HCT116 (cell line): ENCODE measurements at regions not wholly inside any gene's neighbourhood (a gene's known extent, or its start where the extent isn't known, plus 50 kb on each side); places are given as distances from the start of the nearest gene placed in this dataset.

Experiments used
- ATAC-seq: fragments of 200-7000 bp; cut with Tn5 transposase; 2 replicates; pipeline ENCODE4 v1.9.1; 2020; ENCODE audit warnings: mild to moderate bottlenecking, moderate library complexity
- BruUV-seq: library from RNA; stranded (reverse); fragments of 400-500 nt; replicated peaks from 2 replicates; lab custom pipeline; 2021; lab: Mats Ljungman, UMichigan
- CTCF ChIA-PET: fragments of 300-600 bp; sonication (Branson Sonifier 250); formaldehyde crosslinking; loops from one replicate; lab custom pipeline; 2021; ENCODE audit warnings: antibody characterized with exemption; lab: Charles Lee
- POLR2A ChIA-PET: fragments of 300-600, 350-600 bp; sonication (Branson Sonifier 250); formaldehyde crosslinking; loops from one replicate; lab custom pipeline; 2021; ENCODE audit warnings: antibody characterized with exemption; lab: Charles Lee
- RAD21 ChIA-PET, 2 experiments: fragments of 300-600 bp; sonication (Branson Sonifier 250); formaldehyde crosslinking; loops; one replicate each; lab custom pipeline; 2023; ENCODE audit warnings: low total read pairs in 2 of 2; ENCODE audit not compliant: uncharacterized antibody in 2 of 2, unreplicated experiment in 2 of 2, low non-redundant PET in 1 of 2; lab: Charles Lee
- DNase-seq: peaks from one replicate; pipeline ENCODE4 v3.0.0-alpha.2; 2010; ENCODE audit warnings: low read depth, low spot score
- H2AFZ ChIP-seq: fragments of 200-600 bp; shearing (Covaris generic), sonication (generic); 2 replicates; pipeline ENCODE4 v1.6.1; 2017; ENCODE audit warnings: low read depth, mixed run types, mixed read lengths, antibody characterized with exemption, low read length; ENCODE audit not compliant: poor library complexity, severe bottlenecking
- H3K27ac ChIP-seq: 2 replicates; pipeline ENCODE4 v1.5.1; 2012; ENCODE audit warnings: low read depth, low read length
- H3K27me3 ChIP-seq: fragments of 200-600 bp; sonication (generic); 2 replicates; pipeline ENCODE4 v1.6.1; 2016; ENCODE audit warnings: mixed run types, low read length, mixed read lengths; ENCODE audit not compliant: insufficient read depth
- H3K36me3 ChIP-seq, 2 experiments: fragments of 200-500 bp in 1 of 2; fragments of 200-600 bp in 1 of 2; sonication (Bioruptor generic) in 1 of 2; sonication (generic) in 1 of 2; 2 replicates each; pipeline versions ENCODE4 v1.5.1 to v1.6.1; 2014 to 2016; ENCODE audit warnings: low read length in 2 of 2, inconsistent platforms in 1 of 2, mixed read lengths in 1 of 2, mixed run types in 1 of 2; ENCODE audit not compliant: insufficient read depth in 2 of 2, control insufficient read depth in 1 of 2
- H3K4me1 ChIP-seq, 2 experiments: fragments of 200-600 bp in 1 of 2; sonication (generic) in 1 of 2; 2 replicates each; pipeline versions ENCODE4 v1.5.1 to v1.6.1; 2012 to 2017; ENCODE audit warnings: low read length in 2 of 2, inconsistent platforms in 1 of 2, mild to moderate bottlenecking in 1 of 2, mixed read lengths in 1 of 2, mixed run types in 1 of 2, moderate library complexity in 1 of 2; ENCODE audit not compliant: insufficient read depth in 2 of 2, control insufficient read depth in 1 of 2
- H3K4me2 ChIP-seq: fragments of 200-600 bp; sonication (generic); 2 replicates; pipeline ENCODE4 v1.6.1; 2017; ENCODE audit warnings: mixed run types, low read length, mixed read lengths
- H3K4me3 ChIP-seq, 2 experiments: fragments of 200-600 bp in 1 of 2; sonication (generic) in 1 of 2; replicated peaks in 1 of 2; 2 replicates each; pipeline ENCODE4 v1.5.1; 2011 to 2016; ENCODE audit warnings: low read length in 2 of 2, control low read depth in 1 of 2, low read depth in 1 of 2, mild to moderate bottlenecking in 1 of 2, mixed read lengths in 1 of 2, mixed run types in 1 of 2
- H3K79me2 ChIP-seq: fragments of 200-600 bp; sonication (generic); 2 replicates; pipeline ENCODE4 v1.6.1; 2017; ENCODE audit warnings: mild to moderate bottlenecking, mixed run types, low read length, moderate library complexity, mixed read lengths; ENCODE audit not compliant: insufficient read depth
- H3K9ac ChIP-seq: fragments of 200-600 bp; sonication (generic); 2 replicates; pipeline ENCODE4 v1.6.1; 2016; ENCODE audit warnings: low read length, mixed read lengths
- H3K9me2 ChIP-seq: fragments of 200-600 bp; sonication (generic), shearing (Covaris generic); 2 replicates; pipeline ENCODE4 v1.6.1; 2017; ENCODE audit warnings: mixed run types, mild to moderate bottlenecking, moderate library complexity; ENCODE audit not compliant: insufficient read depth
- H3K9me3 ChIP-seq, 2 experiments: fragments of 200-500 bp in 1 of 2; fragments of 200-600 bp in 1 of 2; sonication (Bioruptor generic) in 1 of 2; sonication (generic) in 1 of 2; 2 replicates each; pipeline ENCODE4 v1.6.1; 2014 to 2017; ENCODE audit warnings: low read length in 2 of 2, mixed read lengths in 2 of 2, inconsistent platforms in 1 of 2, low read depth in 1 of 2, mild to moderate bottlenecking in 1 of 2, mixed run types in 1 of 2, moderate library complexity in 1 of 2; ENCODE audit not compliant: control insufficient read depth in 1 of 2, insufficient read depth in 1 of 2
- H4K20me1 ChIP-seq: fragments of 200-600 bp; sonication (generic), shearing (Covaris generic); 2 replicates; pipeline ENCODE4 v1.6.1; 2017; ENCODE audit warnings: mixed run types, mild to moderate bottlenecking, moderate library complexity; ENCODE audit not compliant: insufficient read depth
- EGR1 ChIP-seq: IDR thresholded peaks from 2 replicates; pipeline ENCODE4 v1.6.1; 2012; ENCODE audit warnings: low read depth
- FOSL1 ChIP-seq: IDR thresholded peaks from 2 replicates; pipeline ENCODE4 v1.6.1; 2012; ENCODE audit warnings: low read depth
- JUND ChIP-seq: IDR thresholded peaks from 2 replicates; pipeline ENCODE4 v1.6.1; 2012
- POLR2A ChIP-seq: IDR thresholded peaks from 2 replicates; pipeline ENCODE4 v1.7.0; 2011; ENCODE audit warnings: borderline replicate concordance; ENCODE audit not compliant: insufficient read depth, insufficient read length; ENCODE audit errors: extremely low read depth
- RAD21 ChIP-seq: IDR thresholded peaks from 2 replicates; pipeline ENCODE4 v1.6.1; 2012; ENCODE audit warnings: low read depth, mild to moderate bottlenecking
- SP1 ChIP-seq: IDR thresholded peaks from 2 replicates; pipeline ENCODE4 v1.6.1; 2012; ENCODE audit warnings: low read depth
- SRF ChIP-seq: IDR thresholded peaks from 2 replicates; pipeline ENCODE4 v1.6.1; 2012; ENCODE audit warnings: low read depth
- YY1 ChIP-seq: IDR thresholded peaks from 2 replicates; pipeline ENCODE4 v1.6.1; 2011; ENCODE audit warnings: low read length, low read depth, moderate library complexity, mild to moderate bottlenecking; ENCODE audit not compliant: insufficient replicate concordance; ENCODE audit errors: extremely low read depth
- ZNF274 ChIP-seq: fragments of 200-500 bp; sonication (Bioruptor generic); IDR thresholded peaks from 2 replicates; pipeline ENCODE4 v1.6.1; 2014; ENCODE audit warnings: mild to moderate bottlenecking, low read depth, low read length, inconsistent platforms
- intact Hi-C: fragments of 100-400 bp; cut with micrococcal nuclease; formaldehyde crosslinking; loops from 2 replicates; pipeline ENCODE4 v1.10.0; 2022
- TF ChIP-seq, protein P1 (sequence below), 3 experiments: fragments of 200-600 bp in 1 of 3; sonication (generic) in 1 of 3; IDR thresholded peaks in 2 of 3; conservative IDR thresholded peaks in 1 of 3; 2 replicates each; pipeline ENCODE4 v1.5.1; 2012 to 2017; ENCODE audit warnings: low read depth in 2 of 3, low read length in 2 of 3, antibody characterized with exemption in 1 of 3, borderline replicate concordance in 1 of 3, control low read depth in 1 of 3, mild to moderate bottlenecking in 1 of 3, mixed read lengths in 1 of 3, mixed run types in 1 of 3, moderate library complexity in 1 of 3; ENCODE audit not compliant: insufficient read depth in 1 of 3
- TF ChIP-seq, protein P2 (sequence below): IDR thresholded peaks from 2 replicates; pipeline ENCODE4 v1.6.1; 2012
- TF ChIP-seq, protein P3 (sequence below): IDR thresholded peaks from 2 replicates; pipeline ENCODE4 v1.6.1; 2012; ENCODE audit warnings: low read depth
- TF ChIP-seq, protein P4 (sequence below): IDR thresholded peaks from 2 replicates; pipeline ENCODE4 v1.6.1; 2011; ENCODE audit warnings: mild to moderate bottlenecking, low read length, moderate library complexity; ENCODE audit not compliant: insufficient replicate concordance; ENCODE audit errors: extremely low read depth

DNA sequence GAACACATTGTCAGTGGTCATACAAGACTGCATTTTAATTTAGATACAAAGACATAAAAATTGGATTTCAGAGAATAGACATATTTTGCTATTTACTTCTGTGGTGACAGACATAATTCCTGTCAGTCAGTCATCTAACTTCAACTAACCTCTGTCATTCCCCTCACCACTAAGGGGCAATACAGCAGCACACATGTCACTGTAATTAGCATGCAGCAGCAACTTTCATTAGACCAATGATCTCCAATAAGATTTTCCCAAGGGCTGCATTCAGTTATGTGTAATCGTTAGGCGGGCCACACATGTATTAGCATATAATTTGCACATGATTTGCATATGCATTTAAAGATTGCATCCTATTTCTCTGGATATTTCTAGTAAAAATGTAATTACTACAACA lies 624.5 kb downstream of the NR4A2 start:
- H3K9me3 ChIP-seq = no peaks in the 10 kb centered on the region
- DNase-seq (peak; percentile 3), ATAC-seq (peak; percentile 30; the same call in 1 of the 2 replicates)
- no peaks in the 10 kb centered on the region for H3K79me2 ChIP-seq
- H3K9ac ChIP-seq = no peak overlapping the region
- no peaks in the 10 kb centered on the region for H3K36me3 ChIP-seq
- ChIA-PET POLR2A (no interaction called here), CTCF (no interaction called here), RAD21 (no interaction called here)
- no peak overlapping the region for H3K27ac ChIP-seq
- no peaks in the 10 kb centered on the region for H4K20me1 ChIP-seq
- H3K9me2 ChIP-seq = no peaks in the 10 kb centered on the region
- intact Hi-C loops = no loop called here
- H2AFZ ChIP-seq = no peak overlapping the region
- H3K27me3 ChIP-seq = no peaks in the 10 kb centered on the region
- H3K4me2 ChIP-seq = no peak overlapping the region
- no peak for TF ChIP-seq YY1
- no peak for TF ChIP-seq ZNF274
- TF ChIP-seq, protein P1, sequence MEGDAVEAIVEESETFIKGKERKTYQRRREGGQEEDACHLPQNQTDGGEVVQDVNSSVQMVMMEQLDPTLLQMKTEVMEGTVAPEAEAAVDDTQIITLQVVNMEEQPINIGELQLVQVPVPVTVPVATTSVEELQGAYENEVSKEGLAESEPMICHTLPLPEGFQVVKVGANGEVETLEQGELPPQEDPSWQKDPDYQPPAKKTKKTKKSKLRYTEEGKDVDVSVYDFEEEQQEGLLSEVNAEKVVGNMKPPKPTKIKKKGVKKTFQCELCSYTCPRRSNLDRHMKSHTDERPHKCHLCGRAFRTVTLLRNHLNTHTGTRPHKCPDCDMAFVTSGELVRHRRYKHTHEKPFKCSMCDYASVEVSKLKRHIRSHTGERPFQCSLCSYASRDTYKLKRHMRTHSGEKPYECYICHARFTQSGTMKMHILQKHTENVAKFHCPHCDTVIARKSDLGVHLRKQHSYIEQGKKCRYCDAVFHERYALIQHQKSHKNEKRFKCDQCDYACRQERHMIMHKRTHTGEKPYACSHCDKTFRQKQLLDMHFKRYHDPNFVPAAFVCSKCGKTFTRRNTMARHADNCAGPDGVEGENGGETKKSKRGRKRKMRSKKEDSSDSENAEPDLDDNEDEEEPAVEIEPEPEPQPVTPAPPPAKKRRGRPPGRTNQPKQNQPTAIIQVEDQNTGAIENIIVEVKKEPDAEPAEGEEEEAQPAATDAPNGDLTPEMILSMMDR (IDR thresholded peaks at IDR 0.05 in 2 of 3, conservative IDR thresholded peaks at IDR 0.05 in 1 of 3; ENCODE audit: borderline replicate concordance in 1 of 3, insufficient read depth in 1 of 3, low read depth in 2 of 3, low read length in 2 of 3) = peak; percentile 30 to 40 (median 32); a peak in 4 of 6 replicates
- TF ChIP-seq RAD21 = peak; percentile 63
- TF ChIP-seq, protein P2, sequence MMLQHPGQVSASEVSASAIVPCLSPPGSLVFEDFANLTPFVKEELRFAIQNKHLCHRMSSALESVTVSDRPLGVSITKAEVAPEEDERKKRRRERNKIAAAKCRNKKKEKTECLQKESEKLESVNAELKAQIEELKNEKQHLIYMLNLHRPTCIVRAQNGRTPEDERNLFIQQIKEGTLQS = no peak
- no peak for TF ChIP-seq FOSL1
- no TSS peak for BruUV-seq
- no peak overlapping the region for H3K4me3 ChIP-seq
- H3K4me1 ChIP-seq = no peaks in the 10 kb centered on the region

DNA sequence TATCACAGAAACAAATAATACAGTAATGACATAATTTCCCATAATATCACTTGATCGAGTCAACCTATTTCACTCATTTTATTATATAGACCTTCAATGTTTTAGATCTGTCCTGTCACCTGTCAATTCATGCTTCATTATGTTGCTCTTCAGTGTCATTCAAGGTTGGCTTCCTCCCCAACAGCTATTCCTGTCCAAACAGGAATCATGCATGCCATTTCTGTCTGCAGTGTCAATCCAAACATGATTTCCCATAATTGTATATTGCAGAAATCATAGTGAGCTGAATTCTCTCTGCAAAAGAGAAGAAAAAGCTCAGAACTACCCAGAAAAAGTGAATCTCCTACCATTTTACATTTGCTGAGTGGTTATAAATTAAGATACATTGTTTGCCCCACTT lies 628.6 kb downstream of the NR4A2 start:
- Histone ChIP-seq H3K9me2 (no peaks in the 10 kb centered on the region), H2AFZ (no peak overlapping the region), H3K9ac (no peak overlapping the region), H3K9me3 (no peaks in the 10 kb centered on the region), H3K79me2 (no peaks in the 10 kb centered on the region), H3K4me2 (no peak overlapping the region), H4K20me1 (no peaks in the 10 kb centered on the region), H3K4me3 (no peak overlapping the region), H3K27ac (no peak overlapping the region), H3K4me1 (no peaks in the 10 kb centered on the region), H3K36me3 (no peaks in the 10 kb centered on the region), H3K27me3 (no peaks in the 10 kb centered on the region)
- DNase-seq (no peak), ATAC-seq (no peak)
- ChIA-PET POLR2A (no interaction called here), RAD21 (no interaction called here), CTCF (no interaction called here)
- intact Hi-C loops = no loop called here
- no TSS peak for BruUV-seq
- TF ChIP-seq, protein P3, sequence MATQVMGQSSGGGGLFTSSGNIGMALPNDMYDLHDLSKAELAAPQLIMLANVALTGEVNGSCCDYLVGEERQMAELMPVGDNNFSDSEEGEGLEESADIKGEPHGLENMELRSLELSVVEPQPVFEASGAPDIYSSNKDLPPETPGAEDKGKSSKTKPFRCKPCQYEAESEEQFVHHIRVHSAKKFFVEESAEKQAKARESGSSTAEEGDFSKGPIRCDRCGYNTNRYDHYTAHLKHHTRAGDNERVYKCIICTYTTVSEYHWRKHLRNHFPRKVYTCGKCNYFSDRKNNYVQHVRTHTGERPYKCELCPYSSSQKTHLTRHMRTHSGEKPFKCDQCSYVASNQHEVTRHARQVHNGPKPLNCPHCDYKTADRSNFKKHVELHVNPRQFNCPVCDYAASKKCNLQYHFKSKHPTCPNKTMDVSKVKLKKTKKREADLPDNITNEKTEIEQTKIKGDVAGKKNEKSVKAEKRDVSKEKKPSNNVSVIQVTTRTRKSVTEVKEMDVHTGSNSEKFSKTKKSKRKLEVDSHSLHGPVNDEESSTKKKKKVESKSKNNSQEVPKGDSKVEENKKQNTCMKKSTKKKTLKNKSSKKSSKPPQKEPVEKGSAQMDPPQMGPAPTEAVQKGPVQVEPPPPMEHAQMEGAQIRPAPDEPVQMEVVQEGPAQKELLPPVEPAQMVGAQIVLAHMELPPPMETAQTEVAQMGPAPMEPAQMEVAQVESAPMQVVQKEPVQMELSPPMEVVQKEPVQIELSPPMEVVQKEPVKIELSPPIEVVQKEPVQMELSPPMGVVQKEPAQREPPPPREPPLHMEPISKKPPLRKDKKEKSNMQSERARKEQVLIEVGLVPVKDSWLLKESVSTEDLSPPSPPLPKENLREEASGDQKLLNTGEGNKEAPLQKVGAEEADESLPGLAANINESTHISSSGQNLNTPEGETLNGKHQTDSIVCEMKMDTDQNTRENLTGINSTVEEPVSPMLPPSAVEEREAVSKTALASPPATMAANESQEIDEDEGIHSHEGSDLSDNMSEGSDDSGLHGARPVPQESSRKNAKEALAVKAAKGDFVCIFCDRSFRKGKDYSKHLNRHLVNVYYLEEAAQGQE = no peak
- TF ChIP-seq, protein P4, sequence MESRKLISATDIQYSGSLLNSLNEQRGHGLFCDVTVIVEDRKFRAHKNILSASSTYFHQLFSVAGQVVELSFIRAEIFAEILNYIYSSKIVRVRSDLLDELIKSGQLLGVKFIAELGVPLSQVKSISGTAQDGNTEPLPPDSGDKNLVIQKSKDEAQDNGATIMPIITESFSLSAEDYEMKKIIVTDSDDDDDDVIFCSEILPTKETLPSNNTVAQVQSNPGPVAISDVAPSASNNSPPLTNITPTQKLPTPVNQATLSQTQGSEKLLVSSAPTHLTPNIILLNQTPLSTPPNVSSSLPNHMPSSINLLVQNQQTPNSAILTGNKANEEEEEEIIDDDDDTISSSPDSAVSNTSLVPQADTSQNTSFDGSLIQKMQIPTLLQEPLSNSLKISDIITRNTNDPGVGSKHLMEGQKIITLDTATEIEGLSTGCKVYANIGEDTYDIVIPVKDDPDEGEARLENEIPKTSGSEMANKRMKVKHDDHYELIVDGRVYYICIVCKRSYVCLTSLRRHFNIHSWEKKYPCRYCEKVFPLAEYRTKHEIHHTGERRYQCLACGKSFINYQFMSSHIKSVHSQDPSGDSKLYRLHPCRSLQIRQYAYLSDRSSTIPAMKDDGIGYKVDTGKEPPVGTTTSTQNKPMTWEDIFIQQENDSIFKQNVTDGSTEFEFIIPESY = no peak
- TF ChIP-seq JUND (no peak), SP1 (no peak), YY1 (no peak), POLR2A (no peak), EGR1 (no peak), RAD21 (no peak), SRF (no peak)
